Loucy (cell line): ENCODE measurements at regions not wholly inside any gene's neighbourhood (a gene's known extent, or its start where the extent isn't known, plus 50 kb on each side); places are given as distances from the start of the nearest gene placed in this dataset.

Source experiments
- CTCF ChIP-seq: fragments of 200-600 bp; sonication (generic); conservative IDR thresholded peaks from 2 replicates; pipeline ENCODE4 v1.5.1; 2014; ENCODE audit warnings: mild to moderate bottlenecking, antibody characterized with exemption, low read length
- EZH2phosphoT487 ChIP-seq: fragments of 200-600 bp; IDR thresholded peaks from 2 replicates; pipeline ENCODE4 v1.6.1; 2018; ENCODE audit warnings: antibody characterized with exemption, mild to moderate bottlenecking, moderate library complexity, borderline replicate concordance

- no peak for TF ChIP-seq CTCF
- TF ChIP-seq EZH2phosphoT487, result no peak
Measured at GRCh38 chr6:87791982-87792381, 89.9 kb upstream of the AKIRIN2 start.
